ENCODE measurements at regions not wholly inside any gene's neighbourhood (a gene's known extent, or its start where the extent isn't known, plus 50 kb on each side); places are given as distances from the start of the nearest gene placed in this dataset.

DNA sequence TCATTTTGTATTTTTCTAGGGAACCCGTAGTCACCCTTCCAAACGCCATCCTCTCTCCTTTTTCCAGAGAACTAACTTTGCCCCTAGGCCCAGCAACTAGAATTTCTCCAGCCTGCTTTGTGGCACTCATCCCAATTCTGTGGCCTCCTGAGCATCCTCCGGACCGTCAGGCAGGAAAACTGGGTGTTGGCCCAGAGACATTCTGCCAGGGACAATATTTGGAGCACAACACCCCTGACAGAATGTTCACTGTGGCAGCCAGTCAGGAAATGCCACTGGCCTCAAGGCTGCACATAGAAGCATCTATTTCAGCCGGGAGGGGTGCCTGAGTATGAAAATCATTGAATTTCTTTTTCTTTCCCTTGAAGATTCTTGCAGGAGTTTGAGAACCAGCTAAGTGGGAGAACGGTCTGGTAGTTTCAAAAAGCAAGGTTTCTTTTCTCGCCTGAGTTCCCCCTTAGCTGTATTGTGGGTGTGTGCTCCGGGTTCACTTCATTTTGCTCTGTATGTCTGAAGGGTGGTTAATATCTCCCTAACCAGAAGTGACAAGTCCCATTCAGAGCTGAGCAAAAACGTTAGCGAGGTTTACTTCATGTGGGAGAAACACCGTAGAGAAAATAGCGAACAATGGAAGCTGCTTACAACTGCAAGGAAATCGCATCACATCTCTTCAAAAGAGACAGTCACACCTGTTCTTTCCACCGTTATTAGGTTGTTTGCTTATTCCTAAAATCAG is 108.1 kb upstream of the TPM1 start:
- Mint-ChIP-seq H3K27ac (no peak overlapping the region), H3K4me3 (no peak overlapping the region), H3K36me3 (no peaks in the 10 kb centered on the region), H3K27me3 (ENCODE audit: low read depth) (no peaks in the 10 kb centered on the region), H3K4me1 (peaks cover 4% of the 10 kb centered on the region), H3K9me3 (no peaks in the 10 kb centered on the region)
- TF ChIP-seq, protein P1, sequence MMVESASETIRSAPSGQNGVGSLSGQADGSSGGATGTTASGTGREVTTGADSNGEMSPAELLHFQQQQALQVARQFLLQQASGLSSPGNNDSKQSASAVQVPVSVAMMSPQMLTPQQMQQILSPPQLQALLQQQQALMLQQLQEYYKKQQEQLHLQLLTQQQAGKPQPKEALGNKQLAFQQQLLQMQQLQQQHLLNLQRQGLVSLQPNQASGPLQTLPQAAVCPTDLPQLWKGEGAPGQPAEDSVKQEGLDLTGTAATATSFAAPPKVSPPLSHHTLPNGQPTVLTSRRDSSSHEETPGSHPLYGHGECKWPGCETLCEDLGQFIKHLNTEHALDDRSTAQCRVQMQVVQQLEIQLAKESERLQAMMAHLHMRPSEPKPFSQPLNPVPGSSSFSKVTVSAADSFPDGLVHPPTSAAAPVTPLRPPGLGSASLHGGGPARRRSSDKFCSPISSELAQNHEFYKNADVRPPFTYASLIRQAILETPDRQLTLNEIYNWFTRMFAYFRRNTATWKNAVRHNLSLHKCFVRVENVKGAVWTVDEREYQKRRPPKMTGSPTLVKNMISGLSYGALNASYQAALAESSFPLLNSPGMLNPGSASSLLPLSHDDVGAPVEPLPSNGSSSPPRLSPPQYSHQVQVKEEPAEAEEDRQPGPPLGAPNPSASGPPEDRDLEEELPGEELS (CRISPR knock-in tag; IDR thresholded peaks at IDR 0.05): no peak
- TF ChIP-seq RELA (CRISPR knock-in tag; IDR thresholded peaks at IDR 0.05; ENCODE audit: borderline replicate concordance) (no peak), ZNF671 (CRISPR knock-in tag; IDR thresholded peaks at IDR 0.05) (no peak), TEAD4 (CRISPR knock-in tag; IDR thresholded peaks at IDR 0.05) (no peak), NR1H2 (CRISPR knock-in tag; IDR thresholded peaks at IDR 0.05) (no peak)
- TF ChIP-seq, protein P2, sequence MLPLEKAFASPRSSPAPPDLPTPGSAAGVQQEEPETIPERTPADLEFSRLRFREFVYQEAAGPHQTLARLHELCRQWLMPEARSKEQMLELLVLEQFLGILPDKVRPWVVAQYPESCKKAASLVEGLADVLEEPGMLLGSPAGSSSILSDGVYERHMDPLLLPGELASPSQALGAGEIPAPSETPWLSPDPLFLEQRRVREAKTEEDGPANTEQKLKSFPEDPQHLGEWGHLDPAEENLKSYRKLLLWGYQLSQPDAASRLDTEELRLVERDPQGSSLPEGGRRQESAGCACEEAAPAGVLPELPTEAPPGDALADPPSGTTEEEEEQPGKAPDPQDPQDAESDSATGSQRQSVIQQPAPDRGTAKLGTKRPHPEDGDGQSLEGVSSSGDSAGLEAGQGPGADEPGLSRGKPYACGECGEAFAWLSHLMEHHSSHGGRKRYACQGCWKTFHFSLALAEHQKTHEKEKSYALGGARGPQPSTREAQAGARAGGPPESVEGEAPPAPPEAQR (CRISPR knock-in tag; IDR thresholded peaks at IDR 0.05): no peak
- TF ChIP-seq, protein P3, sequence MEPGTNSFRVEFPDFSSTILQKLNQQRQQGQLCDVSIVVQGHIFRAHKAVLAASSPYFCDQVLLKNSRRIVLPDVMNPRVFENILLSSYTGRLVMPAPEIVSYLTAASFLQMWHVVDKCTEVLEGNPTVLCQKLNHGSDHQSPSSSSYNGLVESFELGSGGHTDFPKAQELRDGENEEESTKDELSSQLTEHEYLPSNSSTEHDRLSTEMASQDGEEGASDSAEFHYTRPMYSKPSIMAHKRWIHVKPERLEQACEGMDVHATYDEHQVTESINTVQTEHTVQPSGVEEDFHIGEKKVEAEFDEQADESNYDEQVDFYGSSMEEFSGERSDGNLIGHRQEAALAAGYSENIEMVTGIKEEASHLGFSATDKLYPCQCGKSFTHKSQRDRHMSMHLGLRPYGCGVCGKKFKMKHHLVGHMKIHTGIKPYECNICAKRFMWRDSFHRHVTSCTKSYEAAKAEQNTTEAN (CRISPR knock-in tag; IDR thresholded peaks at IDR 0.05): no peak
- TF ChIP-seq, protein P4, sequence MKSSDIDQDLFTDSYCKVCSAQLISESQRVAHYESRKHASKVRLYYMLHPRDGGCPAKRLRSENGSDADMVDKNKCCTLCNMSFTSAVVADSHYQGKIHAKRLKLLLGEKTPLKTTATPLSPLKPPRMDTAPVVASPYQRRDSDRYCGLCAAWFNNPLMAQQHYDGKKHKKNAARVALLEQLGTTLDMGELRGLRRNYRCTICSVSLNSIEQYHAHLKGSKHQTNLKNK (CRISPR knock-in tag; IDR thresholded peaks at IDR 0.05): no peak
- ChIA-PET CTCF (interaction anchor here (0.6 to 0.8 kb wide), 2 partner anchors 15 to 101 kb away, joined by 3 read pairs; no protein-coding TSS in a partner anchor), POLR2A (no interaction called here)
- no peak for ATAC-seq
- DNase-seq (ENCODE audit: low spot score): no peak

DNA sequence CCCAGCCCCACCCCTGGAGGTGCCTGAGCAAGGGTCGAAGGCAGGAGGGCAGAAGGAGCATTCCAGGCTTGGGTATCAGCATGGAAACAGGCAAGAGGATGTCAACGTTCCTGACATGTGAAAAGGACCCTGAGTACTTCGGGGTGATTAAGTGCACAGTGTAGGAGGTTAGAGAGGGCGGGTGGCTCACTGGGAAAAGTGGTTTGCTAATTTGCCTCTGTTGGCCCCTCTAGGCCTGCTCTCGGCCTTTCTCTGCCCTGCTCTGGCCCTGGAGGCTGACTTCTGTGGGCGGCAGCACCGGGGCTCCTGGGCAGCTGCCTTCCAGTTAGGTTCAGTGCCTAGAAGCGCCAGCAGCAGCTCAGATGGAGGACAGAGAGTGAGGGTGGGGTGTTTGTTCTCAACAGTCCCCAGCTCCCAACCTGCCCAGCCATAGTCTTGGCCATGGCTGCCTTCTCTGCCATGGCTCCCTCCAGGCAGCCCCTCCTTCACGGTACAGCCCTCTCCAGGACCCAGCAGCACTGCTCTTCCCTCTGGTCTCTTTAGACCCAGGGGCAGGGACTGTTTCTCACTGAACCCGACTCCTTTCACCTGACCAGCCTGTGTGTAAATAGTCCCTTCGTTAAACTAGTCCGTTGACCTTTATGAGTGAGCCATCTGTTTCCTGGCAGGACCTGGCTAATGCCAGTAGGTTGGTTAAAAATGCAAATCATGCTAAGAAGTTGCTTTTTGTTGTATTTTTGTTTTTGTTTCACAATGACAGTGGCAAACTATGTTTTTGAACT is 107.1 kb upstream of the TPM1 start:
- no peaks in the 10 kb centered on the region for H3K36me3 Mint-ChIP-seq
- no peaks in the 10 kb centered on the region for H3K27me3 Mint-ChIP-seq (ENCODE audit: low read depth)
- ChIA-PET CTCF (no interaction called here), POLR2A (no interaction called here)
- H3K4me1 Mint-ChIP-seq: peaks cover 4% of the 10 kb centered on the region
- TF ChIP-seq, protein P5, sequence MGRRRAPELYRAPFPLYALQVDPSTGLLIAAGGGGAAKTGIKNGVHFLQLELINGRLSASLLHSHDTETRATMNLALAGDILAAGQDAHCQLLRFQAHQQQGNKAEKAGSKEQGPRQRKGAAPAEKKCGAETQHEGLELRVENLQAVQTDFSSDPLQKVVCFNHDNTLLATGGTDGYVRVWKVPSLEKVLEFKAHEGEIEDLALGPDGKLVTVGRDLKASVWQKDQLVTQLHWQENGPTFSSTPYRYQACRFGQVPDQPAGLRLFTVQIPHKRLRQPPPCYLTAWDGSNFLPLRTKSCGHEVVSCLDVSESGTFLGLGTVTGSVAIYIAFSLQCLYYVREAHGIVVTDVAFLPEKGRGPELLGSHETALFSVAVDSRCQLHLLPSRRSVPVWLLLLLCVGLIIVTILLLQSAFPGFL (CRISPR knock-in tag; IDR thresholded peaks at IDR 0.05; ENCODE audit: borderline replicate concordance): no peak
- TF ChIP-seq, protein P6, sequence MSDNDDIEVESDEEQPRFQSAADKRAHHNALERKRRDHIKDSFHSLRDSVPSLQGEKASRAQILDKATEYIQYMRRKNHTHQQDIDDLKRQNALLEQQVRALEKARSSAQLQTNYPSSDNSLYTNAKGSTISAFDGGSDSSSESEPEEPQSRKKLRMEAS (CRISPR knock-in tag; IDR thresholded peaks at IDR 0.05): no peak
- TF ChIP-seq ELF4 (CRISPR knock-in tag; IDR thresholded peaks at IDR 0.05; ENCODE audit: low read depth) (no peak), TP53 (CRISPR knock-in tag; IDR thresholded peaks at IDR 0.05) (no peak), CBFB (CRISPR knock-in tag; IDR thresholded peaks at IDR 0.05; ENCODE audit: low read depth) (no peak)
- TF ChIP-seq, protein P7, sequence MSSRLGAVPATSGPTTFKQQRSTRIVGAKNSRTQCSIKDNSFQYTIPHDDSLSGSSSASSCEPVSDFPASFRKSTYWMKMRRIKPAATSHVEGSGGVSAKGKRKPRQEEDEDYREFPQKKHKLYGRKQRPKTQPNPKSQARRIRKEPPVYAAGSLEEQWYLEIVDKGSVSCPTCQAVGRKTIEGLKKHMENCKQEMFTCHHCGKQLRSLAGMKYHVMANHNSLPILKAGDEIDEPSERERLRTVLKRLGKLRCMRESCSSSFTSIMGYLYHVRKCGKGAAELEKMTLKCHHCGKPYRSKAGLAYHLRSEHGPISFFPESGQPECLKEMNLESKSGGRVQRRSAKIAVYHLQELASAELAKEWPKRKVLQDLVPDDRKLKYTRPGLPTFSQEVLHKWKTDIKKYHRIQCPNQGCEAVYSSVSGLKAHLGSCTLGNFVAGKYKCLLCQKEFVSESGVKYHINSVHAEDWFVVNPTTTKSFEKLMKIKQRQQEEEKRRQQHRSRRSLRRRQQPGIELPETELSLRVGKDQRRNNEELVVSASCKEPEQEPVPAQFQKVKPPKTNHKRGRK (CRISPR knock-in tag; IDR thresholded peaks at IDR 0.05; ENCODE audit: borderline replicate concordance): no peak
- TF ChIP-seq, protein P8, sequence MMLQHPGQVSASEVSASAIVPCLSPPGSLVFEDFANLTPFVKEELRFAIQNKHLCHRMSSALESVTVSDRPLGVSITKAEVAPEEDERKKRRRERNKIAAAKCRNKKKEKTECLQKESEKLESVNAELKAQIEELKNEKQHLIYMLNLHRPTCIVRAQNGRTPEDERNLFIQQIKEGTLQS (CRISPR knock-in tag; conservative IDR thresholded peaks at IDR 0.05): no peak
- H3K4me3 Mint-ChIP-seq: no peak overlapping the region
- no peaks in the 10 kb centered on the region for H3K9me3 Mint-ChIP-seq
- DNase-seq (ENCODE audit: low spot score): no peak
- no peak overlapping the region for H3K27ac Mint-ChIP-seq
- peak; percentile 74 for ATAC-seq
